Gastrocnemius medialis (tissue), 4 donors: ENCODE measurements at regions not wholly inside any gene's neighbourhood (a gene's known extent, or its start where the extent isn't known, plus 50 kb on each side); places are given as distances from the start of the nearest gene placed in this dataset.
"Not testable (repeated sequence)": the region's sequence is repeated elsewhere in the genome, so short reads cannot be mapped to it uniquely, and the experiment has no call there.

Experiments used
- ATAC-seq, 2 donors: fragments of 150-250 bp; one replicate each; pipeline ENCODE4 v1.9.1; 2016
- DNase-seq, 2 donors: peaks; one replicate each; pipeline ENCODE4 v3.0.0-alpha.2; 2019
- H3K27ac ChIP-seq, 4 donors: fragments of 200-600 bp; sonication (generic); 1 replicate in 1 of 4; 2 replicates in 3 of 4; pipeline ENCODE4 v1.5.1; 2016 to 2018; ENCODE audit warnings: mild to moderate bottlenecking in 2 of 4, moderate library complexity in 1 of 4
- H3K27me3 ChIP-seq, 3 donors: fragments of 200-600 bp; sonication (generic) in 2 of 3; 1 replicate in 1 of 3; 2 replicates in 2 of 3; pipeline versions ENCODE4 v1.5.1 to v1.6.0; 2016 to 2019; ENCODE audit warnings: mild to moderate bottlenecking in 1 of 3, moderate library complexity in 1 of 3
- H3K36me3 ChIP-seq, 2 donors: fragments of 200-600 bp; sonication (generic) in 1 of 2; one replicate each; pipeline ENCODE4 v1.5.1; 2017 to 2018
- H3K4me1 ChIP-seq, 2 donors: fragments of 200-600 bp; sonication (generic) in 1 of 2; one replicate each; pipeline ENCODE4 v1.5.1; 2016 to 2017; ENCODE audit warnings: mild to moderate bottlenecking in 2 of 2
- H3K4me3 ChIP-seq, 4 donors: fragments of 200-600 bp; sonication (generic) in 3 of 4; 1 replicate in 1 of 4; 2 replicates in 3 of 4; pipeline ENCODE4 v1.5.1; 2016 to 2019; ENCODE audit warnings: mild to moderate bottlenecking in 2 of 4
- H3K9me3 ChIP-seq, 3 donors: fragments of 200-600 bp; sonication (generic) in 2 of 3; 1 replicate in 1 of 3; 2 replicates in 2 of 3; pipeline ENCODE4 v1.5.1; 2016 to 2019
- CTCF ChIP-seq, 5 experiments: fragments of 450-650 bp in 3 of 5; fragments of 200-600 bp in 2 of 5; sonication (generic) in 2 of 5; IDR thresholded peaks in 4 of 5; conservative IDR thresholded peaks in 1 of 5; 1 replicate in 4 of 5; 2 replicates in 1 of 5; pipeline ENCODE4 v1.5.1; 2016 to 2019; ENCODE audit warnings: antibody characterized with exemption in 5 of 5, mild to moderate bottlenecking in 3 of 5, moderate library complexity in 3 of 5
- in situ Hi-C, 4 donors: fragments of 200-750 bp; cut with MboI; loops; one replicate each; pipeline versions ENCODE4 v1.15.0 to v1.8.0; 2017; ENCODE audit warnings: low sequenced_read_pairs in 4 of 4
- intact Hi-C: fragments of 100-400 bp; cut with DNase I; formaldehyde crosslinking; loops from one replicate; pipeline ENCODE4 v1.15.1; 2023; ENCODE audit warnings: low total_unique reads

GRCh38 chrX:115840729-115841409 lies 279.9 kb downstream of the PLS3 start:
- H3K27me3 ChIP-seq, H3K9me3 ChIP-seq, H3K4me3 ChIP-seq, in situ Hi-C loops, DNase-seq, H3K27ac ChIP-seq, intact Hi-C loops, H3K36me3 ChIP-seq, ATAC-seq, H3K4me1 ChIP-seq: not testable (repeated sequence)

- H3K4me1 ChIP-seq, intact Hi-C loops, DNase-seq, H3K27me3 ChIP-seq, H3K27ac ChIP-seq, in situ Hi-C loops, ATAC-seq, H3K4me3 ChIP-seq, H3K9me3 ChIP-seq, H3K36me3 ChIP-seq: not testable (repeated sequence)
Observed at GRCh38 chrX:115850986-115851385, 290.0 kb downstream of the PLS3 start.

GRCh38 chrX:115853260-115853659 lies 292.3 kb downstream of the PLS3 start:
- H3K36me3 ChIP-seq, intact Hi-C loops, ATAC-seq, DNase-seq, in situ Hi-C loops, H3K27me3 ChIP-seq, H3K4me3 ChIP-seq, H3K27ac ChIP-seq, H3K4me1 ChIP-seq, H3K9me3 ChIP-seq: not testable (repeated sequence)

- intact Hi-C loops, H3K4me3 ChIP-seq, H3K27me3 ChIP-seq, H3K36me3 ChIP-seq, H3K9me3 ChIP-seq, H3K27ac ChIP-seq, in situ Hi-C loops, ATAC-seq, H3K4me1 ChIP-seq, DNase-seq: not testable (repeated sequence)
Observed at GRCh38 chrX:115881170-115881569, 289.4 kb upstream of the AGTR2 start.

GRCh38 chrX:115884121-115884520 lies 286.4 kb upstream of the AGTR2 start:
- ATAC-seq, H3K36me3 ChIP-seq, H3K27ac ChIP-seq, DNase-seq, H3K4me1 ChIP-seq, H3K27me3 ChIP-seq, intact Hi-C loops, H3K4me3 ChIP-seq, H3K9me3 ChIP-seq, in situ Hi-C loops: not testable (repeated sequence)

GRCh38 chrX:115888041-115888440 lies 282.5 kb upstream of the AGTR2 start:
- Histone ChIP-seq H3K27ac (peak overlapping the region in 1 of 4 donors; percentile 64), H3K4me3 (peak overlapping the region in 1 of 4 donors; percentile 52)
- H3K36me3 ChIP-seq, intact Hi-C loops, ATAC-seq, H3K4me1 ChIP-seq, H3K9me3 ChIP-seq, H3K27me3 ChIP-seq, in situ Hi-C loops, DNase-seq: not testable (repeated sequence)
- TF ChIP-seq CTCF (IDR thresholded peaks at IDR 0.05 in 4 of 5, conservative IDR thresholded peaks at IDR 0.05 in 1 of 5) = peak in 1 of 5 experiments; percentile 50

- H3K9me3 ChIP-seq, intact Hi-C loops, ATAC-seq, in situ Hi-C loops, H3K36me3 ChIP-seq, DNase-seq, H3K27me3 ChIP-seq, H3K4me1 ChIP-seq: not testable (repeated sequence)
- peak overlapping the region in 1 of 4 donors; percentile 52 for H3K4me3 ChIP-seq
- peak overlapping the region in 1 of 4 donors; percentile 48 for H3K27ac ChIP-seq
Observed at GRCh38 chrX:115888519-115888918, 282.0 kb upstream of the AGTR2 start.
